HL-60 (cell line): ENCODE measurements at regions not wholly inside any gene's neighbourhood (a gene's known extent, or its start where the extent isn't known, plus 50 kb on each side); places are given as distances from the start of the nearest gene placed in this dataset.

ENCODE experiments used
- GABPA ChIP-seq: IDR thresholded peaks from 2 replicates; pipeline ENCODE4 v1.6.1; 2012; ENCODE audit warnings: low read depth
- POLR2AphosphoS5 ChIP-seq: IDR thresholded peaks from 2 replicates; pipeline ENCODE4 v1.6.1; 2012; ENCODE audit warnings: low read depth
- REST ChIP-seq: IDR thresholded peaks from 2 replicates; pipeline ENCODE4 v1.6.1; 2012; ENCODE audit warnings: low read depth; ENCODE audit not compliant: insufficient replicate concordance
- TF ChIP-seq, protein P1 (sequence below): IDR thresholded peaks from one replicate; pipeline ENCODE4 v1.5.1; 2011; ENCODE audit warnings: low read length, control low read depth, inconsistent platforms; ENCODE audit not compliant: insufficient read depth

GRCh38 chr1:72846476-72847278 is 564.3 kb upstream of the NEGR1 start:
- no peak for TF ChIP-seq POLR2AphosphoS5
- TF ChIP-seq, protein P1, sequence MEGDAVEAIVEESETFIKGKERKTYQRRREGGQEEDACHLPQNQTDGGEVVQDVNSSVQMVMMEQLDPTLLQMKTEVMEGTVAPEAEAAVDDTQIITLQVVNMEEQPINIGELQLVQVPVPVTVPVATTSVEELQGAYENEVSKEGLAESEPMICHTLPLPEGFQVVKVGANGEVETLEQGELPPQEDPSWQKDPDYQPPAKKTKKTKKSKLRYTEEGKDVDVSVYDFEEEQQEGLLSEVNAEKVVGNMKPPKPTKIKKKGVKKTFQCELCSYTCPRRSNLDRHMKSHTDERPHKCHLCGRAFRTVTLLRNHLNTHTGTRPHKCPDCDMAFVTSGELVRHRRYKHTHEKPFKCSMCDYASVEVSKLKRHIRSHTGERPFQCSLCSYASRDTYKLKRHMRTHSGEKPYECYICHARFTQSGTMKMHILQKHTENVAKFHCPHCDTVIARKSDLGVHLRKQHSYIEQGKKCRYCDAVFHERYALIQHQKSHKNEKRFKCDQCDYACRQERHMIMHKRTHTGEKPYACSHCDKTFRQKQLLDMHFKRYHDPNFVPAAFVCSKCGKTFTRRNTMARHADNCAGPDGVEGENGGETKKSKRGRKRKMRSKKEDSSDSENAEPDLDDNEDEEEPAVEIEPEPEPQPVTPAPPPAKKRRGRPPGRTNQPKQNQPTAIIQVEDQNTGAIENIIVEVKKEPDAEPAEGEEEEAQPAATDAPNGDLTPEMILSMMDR = no peak
- TF ChIP-seq GABPA = no peak
- TF ChIP-seq REST = no peak
